Suprapubic skin (tissue), 4 donors: ENCODE measurements at regions not wholly inside any gene's neighbourhood (a gene's known extent, or its start where the extent isn't known, plus 50 kb on each side); places are given as distances from the start of the nearest gene placed in this dataset.

Experiments used
- POLR2A ChIP-seq, 2 donors: fragments of 450-650 bp; IDR thresholded peaks; one replicate each; pipeline ENCODE4 v1.6.1; 2017; ENCODE audit warnings: antibody characterized with exemption in 2 of 2, mild to moderate bottlenecking in 2 of 2, moderate library complexity in 2 of 2
- POLR2AphosphoS5 ChIP-seq, 3 donors: sonication (generic); formaldehyde crosslinking; IDR thresholded peaks; one replicate each; pipeline ENCODE4 v1.6.1; 2017; ENCODE audit warnings: antibody characterized with exemption in 3 of 3
- TF ChIP-seq, protein P1 (sequence below), 2 donors: fragments of 200-600 bp in 1 of 2; fragments of 450-650 bp in 1 of 2; sonication (generic) in 1 of 2; IDR thresholded peaks; one replicate each; pipeline ENCODE4 v1.5.1; 2016 to 2019; ENCODE audit warnings: antibody characterized with exemption in 2 of 2, mild to moderate bottlenecking in 1 of 2, moderate library complexity in 1 of 2

DNA sequence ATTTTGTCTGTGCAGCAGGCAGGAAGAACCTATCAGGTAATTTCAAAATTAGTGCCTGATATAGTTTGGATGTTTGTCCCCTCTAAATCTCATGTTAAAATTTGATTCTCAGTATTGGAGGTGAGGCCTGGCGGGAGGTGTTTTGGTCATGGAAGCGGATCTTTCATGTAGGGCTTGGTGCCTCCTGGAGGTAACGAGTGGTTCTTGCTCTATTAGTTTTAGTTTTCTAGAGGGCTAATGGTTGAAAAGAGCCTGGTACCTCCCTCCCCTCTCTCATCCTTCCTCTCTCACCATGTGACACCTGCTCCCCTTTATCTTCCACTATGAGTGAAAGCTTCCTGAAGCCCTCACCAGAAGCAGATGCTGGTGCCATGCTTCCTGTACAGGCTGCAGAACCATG, 106.3 kb downstream of the DRD1 start:
- TF ChIP-seq, protein P1, sequence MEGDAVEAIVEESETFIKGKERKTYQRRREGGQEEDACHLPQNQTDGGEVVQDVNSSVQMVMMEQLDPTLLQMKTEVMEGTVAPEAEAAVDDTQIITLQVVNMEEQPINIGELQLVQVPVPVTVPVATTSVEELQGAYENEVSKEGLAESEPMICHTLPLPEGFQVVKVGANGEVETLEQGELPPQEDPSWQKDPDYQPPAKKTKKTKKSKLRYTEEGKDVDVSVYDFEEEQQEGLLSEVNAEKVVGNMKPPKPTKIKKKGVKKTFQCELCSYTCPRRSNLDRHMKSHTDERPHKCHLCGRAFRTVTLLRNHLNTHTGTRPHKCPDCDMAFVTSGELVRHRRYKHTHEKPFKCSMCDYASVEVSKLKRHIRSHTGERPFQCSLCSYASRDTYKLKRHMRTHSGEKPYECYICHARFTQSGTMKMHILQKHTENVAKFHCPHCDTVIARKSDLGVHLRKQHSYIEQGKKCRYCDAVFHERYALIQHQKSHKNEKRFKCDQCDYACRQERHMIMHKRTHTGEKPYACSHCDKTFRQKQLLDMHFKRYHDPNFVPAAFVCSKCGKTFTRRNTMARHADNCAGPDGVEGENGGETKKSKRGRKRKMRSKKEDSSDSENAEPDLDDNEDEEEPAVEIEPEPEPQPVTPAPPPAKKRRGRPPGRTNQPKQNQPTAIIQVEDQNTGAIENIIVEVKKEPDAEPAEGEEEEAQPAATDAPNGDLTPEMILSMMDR (IDR thresholded peaks at IDR 0.05), result no peak
- TF ChIP-seq POLR2A (IDR thresholded peaks at IDR 0.05) (no peak), POLR2AphosphoS5 (IDR thresholded peaks at IDR 0.05) (no peak)
